K562 (cell line): ENCODE measurements at regions not wholly inside any gene's neighbourhood (a gene's known extent, or its start where the extent isn't known, plus 50 kb on each side); places are given as distances from the start of the nearest gene placed in this dataset.

Experiments used
- ATAC-seq: fragments of 200-7000 bp; cut with Tn5 transposase; 3 replicates; pipeline ENCODE4 v1.9.1; 2020; ENCODE audit warnings: moderate library complexity
- BruUV-seq: library from RNA; stranded (reverse); fragments of 400-500 nt; replicated peaks from 2 replicates; lab custom pipeline; 2021; lab: Mats Ljungman, UMichigan
- CTCF ChIA-PET: fragments of 300-600 bp; formaldehyde crosslinking; extraction: SDS; loops from one replicate; lab custom pipeline; 2021; ENCODE audit warnings: low intra/inter-chr PET ratio; lab: Yijun Ruan, JAX
- POLR2A ChIA-PET: fragments of 300-600, 350-650 bp; sonication (Branson Sonifier 250); formaldehyde crosslinking; extraction: SDS; loops from one replicate; lab custom pipeline; 2021; ENCODE audit warnings: antibody characterized with exemption, inconsistent platforms; lab: Yijun Ruan, JAX
- DNase-seq, 4 experiments: peaks; one replicate each; pipeline versions ENCODE4 v3.0.0 to v3.0.0-alpha.2; 2011 to 2018; ENCODE audit warnings: low spot score in 3 of 4, mixed read lengths in 3 of 4; ENCODE audit errors: extremely low read depth in 1 of 4
- FAIRE-seq: peaks from 2 replicates; lab custom pipeline; 2011; peaks lifted over from hg19 to GRCh38; lab: Jason Lieb, UNC
- H2AFZ ChIP-seq: 2 replicates; pipeline ENCODE4 v1.6.0; 2011; ENCODE audit warnings: low read depth, low read length, control low read depth, inconsistent platforms
- H3K27ac ChIP-seq: fragments of 200-600 bp; 3 replicates; pipeline ENCODE4 v1.8.0; 2011; ENCODE audit warnings: low read depth, mild to moderate bottlenecking, control low read depth, inconsistent platforms, low read length, moderate library complexity, mixed read lengths; ENCODE audit errors: extremely low read depth
- H3K27me3 ChIP-seq, 2 experiments: fragments of 300-600 bp in 1 of 2; 2 replicates in 1 of 2; 3 replicates in 1 of 2; pipeline versions ENCODE4 v1.6.0 to v1.8.0; 2011; ENCODE audit warnings: inconsistent platforms in 2 of 2, low read length in 2 of 2, mild to moderate bottlenecking in 1 of 2, mixed read lengths in 1 of 2, moderate library complexity in 1 of 2; ENCODE audit not compliant: control insufficient read depth in 2 of 2, insufficient read depth in 2 of 2
- H3K36me3 ChIP-seq: fragments of 300-600 bp; 3 replicates; pipeline ENCODE4 v1.8.0; 2011; ENCODE audit warnings: mild to moderate bottlenecking, low read length, inconsistent platforms; ENCODE audit not compliant: control insufficient read depth, insufficient read depth
- H3K4me1 ChIP-seq, 2 experiments: fragments of 200-600 bp in 1 of 2; replicated peaks in 1 of 2; 2 replicates in 1 of 2; 3 replicates in 1 of 2; pipeline versions ENCODE4 v1.5.1 to v1.8.0; 2011; ENCODE audit warnings: inconsistent platforms in 2 of 2, low read length in 2 of 2, mild to moderate bottlenecking in 1 of 2, mixed read lengths in 1 of 2, moderate library complexity in 1 of 2; ENCODE audit not compliant: control insufficient read depth in 2 of 2, insufficient read depth in 2 of 2
- H3K4me2 ChIP-seq: 2 replicates; pipeline ENCODE4 v1.6.1; 2011; ENCODE audit warnings: low read length, control low read depth, inconsistent platforms, mixed read lengths; ENCODE audit not compliant: insufficient read depth
- H3K4me3 ChIP-seq: fragments of 200-600 bp; sonication (generic), shearing (Covaris generic); 2 replicates; pipeline ENCODE4 v1.5.1; 2016; ENCODE audit warnings: control low read depth, inconsistent platforms
- H3K79me2 ChIP-seq: fragments of 200-600 bp; 3 replicates; pipeline ENCODE4 v1.8.0; 2011; ENCODE audit warnings: low read length, inconsistent platforms; ENCODE audit not compliant: control insufficient read depth, insufficient read depth
- H3K9ac ChIP-seq, 2 experiments: 2 replicates each; pipeline versions ENCODE4 v1.6.0 to v1.6.1; 2011; ENCODE audit warnings: low read depth in 2 of 2, low read length in 2 of 2, control low read depth in 1 of 2, inconsistent platforms in 1 of 2, mild to moderate bottlenecking in 1 of 2, mixed read lengths in 1 of 2; ENCODE audit not compliant: insufficient read depth in 1 of 2
- H3K9me1 ChIP-seq: one replicate; pipeline ENCODE4 v1.6.0; 2011; ENCODE audit warnings: inconsistent platforms, mild to moderate bottlenecking, low read length, moderate library complexity; ENCODE audit not compliant: control insufficient read depth, insufficient read depth
- H3K9me3 ChIP-seq: replicated peaks from 2 replicates; pipeline ENCODE4 v1.5.1; 2011; ENCODE audit warnings: low read depth, low read length, inconsistent platforms; ENCODE audit not compliant: control insufficient read depth, insufficient read depth
- H4K20me1 ChIP-seq: replicated peaks from 2 replicates; pipeline ENCODE4 v1.6.1; 2011; ENCODE audit warnings: low read length, inconsistent platforms, mixed read lengths; ENCODE audit not compliant: control insufficient read depth, insufficient read depth
- E2F5 ChIP-seq: sonication (generic); formaldehyde crosslinking; IDR thresholded peaks from 2 replicates; pipeline ENCODE4 v1.8.0; 2022; ENCODE audit warnings: mild to moderate bottlenecking, missing genetic modification reagents
- HMGXB4 ChIP-seq: sonication (generic); formaldehyde crosslinking; IDR thresholded peaks from 2 replicates; pipeline ENCODE4 v1.8.1; 2023; ENCODE audit warnings: mild to moderate bottlenecking, missing genetic modification reagents
- L3MBTL2 ChIP-seq: fragments of 450-650 bp; IDR thresholded peaks from 2 replicates; pipeline ENCODE4 v1.6.1; 2016; ENCODE audit warnings: mild to moderate bottlenecking, moderate library complexity
- NRF1 ChIP-seq, 2 experiments: fragments of 450-650 bp; IDR thresholded peaks in 1 of 2; conservative IDR thresholded peaks in 1 of 2; 2 replicates each; pipeline ENCODE4 v1.6.1; 2014; ENCODE audit warnings: mild to moderate bottlenecking in 2 of 2
- PHB2 ChIP-seq: fragments of 450-650 bp; IDR thresholded peaks from 2 replicates; pipeline ENCODE4 v1.6.1; 2017; ENCODE audit warnings: low read depth
- RNF219 ChIP-seq: fragments of 250-450 bp; sonication (Bioruptor Pico); IDR thresholded peaks from 2 replicates; pipeline ENCODE4 v1.5.0; 2022; ENCODE audit warnings: mild to moderate bottlenecking
- RREB1 ChIP-seq: fragments of 250-450 bp; sonication (Bioruptor Pico); IDR thresholded peaks from 2 replicates; pipeline ENCODE4 v1.4.0; 2020
- ZBTB9 ChIP-seq: fragments of 450-650 bp; formaldehyde crosslinking; IDR thresholded peaks from 2 replicates; pipeline ENCODE4 v1.4.0; 2020; ENCODE audit warnings: mild to moderate bottlenecking, moderate library complexity
- ZFP30 ChIP-seq: fragments of 250-450 bp; sonication (Bioruptor Pico); IDR thresholded peaks from 2 replicates; pipeline ENCODE4 v1.8.0; 2022; ENCODE audit warnings: moderate library complexity, mild to moderate bottlenecking, inconsistent platforms, borderline replicate concordance
- ZNF384 ChIP-seq: IDR thresholded peaks from 2 replicates; pipeline ENCODE4 v1.6.1; 2012; ENCODE audit warnings: low read depth, low read length, improper control_type of control experiment
- WGBS: fragments of 100-300 bp; shearing (Covaris generic); methylation state at CpG from one replicate; pipeline ENCODE4 v1.1.6; 2016; ENCODE audit warnings: low coverage, mixed read lengths; ENCODE audit not compliant: insufficient coverage; ENCODE audit errors: missing lambda C conversion rate; 5-methylcytosine and 5-hydroxymethylcytosine counted together
- in situ Hi-C: fragments of 300-500 bp; cut with MboI; formaldehyde crosslinking; loops from 4 replicates; pipeline ENCODE4 v1.15.0; 2018; ENCODE audit warnings: inconsistent platforms, mixed read lengths
- intact Hi-C: fragments of 100-400 bp; cut with micrococcal nuclease; formaldehyde crosslinking; loops from 2 replicates; pipeline ENCODE4 v1.14.2; 2022

GRCh38 chr9:118336943-118337330, 632.7 kb downstream of the TLR4 start:
- in situ Hi-C loops: no loop called here
- Histone ChIP-seq H3K9me3 (no peaks in the 10 kb centered on the region; the same call in 1 of the 2 replicates), H4K20me1 (no peaks in the 10 kb centered on the region), H2AFZ (no peak overlapping the region), H3K4me1 (no peaks in the 10 kb centered on the region), H3K9me1 (no peaks in the 10 kb centered on the region), H3K79me2 (no peaks in the 10 kb centered on the region), H3K9ac (no peak overlapping the region), H3K4me2 (no peak overlapping the region), H3K27ac (no peak overlapping the region), H3K36me3 (no peaks in the 10 kb centered on the region), H3K27me3 (no peaks in the 10 kb centered on the region), H3K4me3 (no peak overlapping the region)
- ATAC-seq (no peak), FAIRE-seq (no peak), DNase-seq (no peak)
- POLR2A ChIA-PET: no interaction called here
- intact Hi-C loops: no loop called here
- 0% methylated on average over 2 of the region's 2 CpGs for WGBS
- no TSS peak for BruUV-seq
- CTCF ChIA-PET: no interaction called here
- TF ChIP-seq E2F5 (no peak), ZFP30 (CRISPR knock-in tag) (no peak), ZNF384 (no peak), NRF1 (conservative IDR thresholded peaks at IDR 0.05 in 1 of 2, IDR thresholded peaks at IDR 0.05 in 1 of 2) (no peak), ZBTB9 (CRISPR knock-in tag) (no peak), PHB2 (no peak), HMGXB4 (no peak), RREB1 (CRISPR knock-in tag) (no peak), L3MBTL2 (no peak), RNF219 (CRISPR knock-in tag) (no peak)
